CD14-positive monocyte (primary cell): ENCODE measurements at regions not wholly inside any gene's neighbourhood (a gene's known extent, or its start where the extent isn't known, plus 50 kb on each side); places are given as distances from the start of the nearest gene placed in this dataset.

Experiments
- DNase-seq, 3 donors: peaks; one replicate each; pipeline ENCODE4 v3.0.0-alpha.2; 2011 to 2022
- H2AFZ ChIP-seq: 2 replicates; pipeline ENCODE4 v1.6.0; 2012; ENCODE audit warnings: mild to moderate bottlenecking, low read depth, low read length, inconsistent platforms; ENCODE audit not compliant: insufficient read depth, poor library complexity, severe bottlenecking
- H3K27ac ChIP-seq, 2 donors: 1 replicate in 1 of 2; 2 replicates in 1 of 2; pipeline ENCODE4 v1.5.1; 2012 to 2013; ENCODE audit warnings: low read length in 2 of 2, control low read depth in 1 of 2, inconsistent platforms in 1 of 2, low read depth in 1 of 2, mild to moderate bottlenecking in 1 of 2
- H3K27me3 ChIP-seq, 2 donors: one replicate each; pipeline versions ENCODE4 v1.6.0 to v1.6.1; 2011 to 2013; ENCODE audit warnings: low read length in 2 of 2; ENCODE audit not compliant: control insufficient read depth in 2 of 2, insufficient read depth in 2 of 2
- H3K36me3 ChIP-seq, 2 donors: replicated peaks in 1 of 2; 1 replicate in 1 of 2; 2 replicates in 1 of 2; pipeline versions ENCODE4 v1.5.1 to v1.6.1; 2012 to 2013; ENCODE audit warnings: low read length in 2 of 2, control low read depth in 1 of 2, inconsistent platforms in 1 of 2, mild to moderate bottlenecking in 1 of 2; ENCODE audit not compliant: insufficient read depth in 2 of 2, control insufficient read depth in 1 of 2
- H3K4me1 ChIP-seq, 2 donors: 1 replicate in 1 of 2; 2 replicates in 1 of 2; pipeline versions ENCODE4 v1.5.1 to v1.6.1; 2012 to 2013; ENCODE audit warnings: low read length in 2 of 2, control low read depth in 1 of 2, inconsistent platforms in 1 of 2, mild to moderate bottlenecking in 1 of 2, moderate library complexity in 1 of 2; ENCODE audit not compliant: insufficient read depth in 2 of 2, control insufficient read depth in 1 of 2
- H3K4me2 ChIP-seq: replicated peaks from 2 replicates; pipeline ENCODE3; 2012; ENCODE audit warnings: low read length, moderate library complexity, mild to moderate bottlenecking; ENCODE audit not compliant: poor library complexity, severe bottlenecking; ENCODE audit errors: extremely low read depth
- H3K4me3 ChIP-seq, 3 experiments: fragments of 200-600 bp in 1 of 3; sonication (generic) in 1 of 3; replicated peaks in 1 of 3; 1 replicate in 2 of 3; 2 replicates in 1 of 3; pipeline ENCODE4 v1.5.1; 2011 to 2013; ENCODE audit warnings: low read length in 3 of 3, mild to moderate bottlenecking in 3 of 3, control low read depth in 2 of 3, low read depth in 2 of 3, inconsistent platforms in 1 of 3, moderate library complexity in 1 of 3
- H3K79me2 ChIP-seq: 2 replicates; pipeline ENCODE4 v1.6.0; 2012; ENCODE audit warnings: mild to moderate bottlenecking, control low read depth, inconsistent platforms, low read length, moderate library complexity; ENCODE audit not compliant: insufficient read depth
- H3K9ac ChIP-seq: 2 replicates; pipeline ENCODE4 v1.6.0; 2017; ENCODE audit warnings: low read length, mild to moderate bottlenecking; ENCODE audit not compliant: insufficient read depth, poor library complexity, severe bottlenecking
- H3K9me3 ChIP-seq, 2 donors: replicated peaks in 1 of 2; 1 replicate in 1 of 2; 2 replicates in 1 of 2; pipeline versions ENCODE4 v1.5.1 to v1.6.1; 2012 to 2013; ENCODE audit warnings: low read length in 2 of 2, control low read depth in 1 of 2; ENCODE audit not compliant: control insufficient read depth in 1 of 2, insufficient read depth in 1 of 2
- H4K20me1 ChIP-seq: 2 replicates; pipeline ENCODE4 v1.6.0; 2012; ENCODE audit warnings: mild to moderate bottlenecking, low read length, control low read depth, moderate library complexity; ENCODE audit not compliant: insufficient read depth
- H3K27ac Mint-ChIP-seq, 7 donors: one replicate each; pipeline ENCODE4 v1.8.0; 2020; ENCODE audit warnings: mild to moderate bottlenecking in 7 of 7, mixed read lengths in 7 of 7, moderate library complexity in 6 of 7, inconsistent platforms in 2 of 7
- H3K27me3 Mint-ChIP-seq, 3 donors: one replicate each; pipeline ENCODE4 v1.8.0; 2021 to 2022; ENCODE audit warnings: low read depth in 3 of 3, mild to moderate bottlenecking in 3 of 3, mixed read lengths in 3 of 3, moderate library complexity in 3 of 3, inconsistent platforms in 1 of 3
- H3K36me3 Mint-ChIP-seq, 2 donors: one replicate each; pipeline ENCODE4 v1.8.0; 2020; ENCODE audit warnings: mixed read lengths in 2 of 2, inconsistent platforms in 1 of 2, mild to moderate bottlenecking in 1 of 2
- H3K4me1 Mint-ChIP-seq: one replicate; pipeline ENCODE4 v1.8.0; 2020; ENCODE audit warnings: mild to moderate bottlenecking, mixed read lengths
- H3K4me3 Mint-ChIP-seq, 2 donors: one replicate each; pipeline ENCODE4 v1.8.0; 2020; ENCODE audit warnings: mild to moderate bottlenecking in 2 of 2, mixed read lengths in 2 of 2, moderate library complexity in 1 of 2
- H3K9me3 Mint-ChIP-seq, 7 donors: one replicate each; pipeline ENCODE4 v1.8.0; 2020 to 2022; ENCODE audit warnings: mixed read lengths in 7 of 7, mild to moderate bottlenecking in 6 of 7, moderate library complexity in 6 of 7, inconsistent platforms in 2 of 7
- CTCF ChIP-seq: fragments of 200-600 bp; IDR thresholded peaks from one replicate; pipeline ENCODE4 v1.8.0; 2022; ENCODE audit warnings: antibody characterized with exemption, mild to moderate bottlenecking
- WGBS: methylation state at CpG from one replicate; pipeline ENCODE4 v1.1.5; 2013; ENCODE audit warnings: missing lambda C conversion rate; ENCODE audit not compliant: insufficient coverage; 5-methylcytosine and 5-hydroxymethylcytosine counted together
- intact Hi-C, 2 donors: fragments of 100-400 bp; cut with micrococcal nuclease; formaldehyde crosslinking; loops; one replicate each; pipeline versions ENCODE4 v1.15.0 to v1.15.1; 2023

DNA sequence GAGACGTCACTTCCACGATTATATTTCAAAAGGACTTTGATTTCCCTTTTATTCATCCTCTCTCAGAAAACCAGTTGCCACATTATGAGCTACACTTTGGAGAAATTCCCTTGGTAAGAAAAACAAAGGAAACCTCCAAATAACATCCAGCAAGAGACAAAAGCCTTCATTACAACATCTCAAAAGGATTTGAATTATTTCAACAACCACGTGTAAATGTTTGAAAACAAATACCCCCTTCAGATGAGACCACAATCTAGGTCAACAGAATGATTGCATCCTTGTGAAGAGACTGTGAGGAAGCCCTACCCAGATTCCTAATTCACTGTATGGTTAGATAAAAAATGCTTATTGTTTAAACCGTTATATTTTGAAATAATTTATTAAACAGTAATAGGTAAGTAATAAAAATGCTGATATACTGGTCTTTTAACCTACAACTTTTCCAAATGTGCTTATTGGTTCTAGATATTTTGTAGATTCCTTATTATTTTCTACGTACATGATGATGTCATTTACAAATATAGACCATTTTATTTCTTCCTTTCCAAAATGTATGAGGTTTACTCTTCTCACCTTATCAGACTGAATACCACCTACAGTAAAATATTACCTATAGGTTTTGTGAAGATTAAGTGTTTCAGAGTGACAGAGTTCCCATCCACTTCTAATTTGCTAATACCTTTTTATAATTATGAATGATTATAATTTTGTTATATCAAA lies 922.7 kb upstream of the CHAC2 start:
- TF ChIP-seq CTCF: no peak
- Histone ChIP-seq H3K4me2 (no peak overlapping the region), H2AFZ (no peak overlapping the region), H3K4me3 (no peak overlapping the region), H4K20me1 (no peaks in the 10 kb centered on the region), H3K4me1 (no peaks in the 10 kb centered on the region), H3K9ac (no peak overlapping the region), H3K9me3 (peaks cover 0 to 4% of the 10 kb centered on the region in 2 donors), H3K36me3 (no peaks in the 10 kb centered on the region), H3K79me2 (no peaks in the 10 kb centered on the region), H3K27me3 (no peaks in the 10 kb centered on the region), H3K27ac (no peak overlapping the region)
- no CpG with 5 or more reads among the region's 5 CpGs for WGBS
- H3K9me3 Mint-ChIP-seq: peaks cover 0 to 12% (median 7%) of the 10 kb centered on the region in 7 donors
- DNase-seq: no peak
- H3K4me1 Mint-ChIP-seq: no peaks in the 10 kb centered on the region
- H3K4me3 Mint-ChIP-seq: no peak overlapping the region
- H3K27ac Mint-ChIP-seq: no peak overlapping the region
- H3K36me3 Mint-ChIP-seq: no peaks in the 10 kb centered on the region
- intact Hi-C loops: no loop called here
- H3K27me3 Mint-ChIP-seq: peaks cover 0 to 1% (median 0%) of the 10 kb centered on the region in 3 donors

- Histone ChIP-seq H3K9me3 (peaks cover 6% of the 10 kb centered on the region in 2 donors), H3K4me3 (no peak overlapping the region), H3K4me1 (no peaks in the 10 kb centered on the region), H3K9ac (no peak overlapping the region), H3K27ac (no peak overlapping the region), H3K27me3 (no peaks in the 10 kb centered on the region), H3K36me3 (no peaks in the 10 kb centered on the region), H4K20me1 (no peaks in the 10 kb centered on the region), H3K79me2 (no peaks in the 10 kb centered on the region), H2AFZ (no peak overlapping the region), H3K4me2 (no peak overlapping the region)
- intact Hi-C loops: no loop called here
- Mint-ChIP-seq H3K4me3 (no peak overlapping the region), H3K27ac (no peak overlapping the region), H3K27me3 (no peaks in the 10 kb centered on the region), H3K36me3 (no peaks in the 10 kb centered on the region), H3K4me1 (no peaks in the 10 kb centered on the region), H3K9me3 (peaks cover 0 to 5% (median 2%) of the 10 kb centered on the region in 7 donors)
- no peak for DNase-seq
- no peak for TF ChIP-seq CTCF
- 75% methylated on average over 2 of the region's 2 CpGs for WGBS
Measured at GRCh38 chr2:52835909-52836308, 931.7 kb upstream of the CHAC2 start.
